H9 (cell line): ENCODE measurements at regions not wholly inside any gene's neighbourhood (a gene's known extent, or its start where the extent isn't known, plus 50 kb on each side); places are given as distances from the start of the nearest gene placed in this dataset.

ENCODE experiments used
- DNase-seq: peaks from one replicate; pipeline ENCODE4 v3.0.0-alpha.2; 2017
- H2AFZ ChIP-seq: one replicate; pipeline ENCODE4 v1.6.1; 2013; ENCODE audit warnings: mild to moderate bottlenecking, low read length, control low read depth, moderate library complexity
- H2AK5ac ChIP-seq: 2 replicates; pipeline ENCODE4 v1.6.1; 2013; ENCODE audit warnings: low read length, control low read depth, mixed read lengths; ENCODE audit not compliant: insufficient read length
- H2BK120ac ChIP-seq: one replicate; pipeline ENCODE4 v1.6.1; 2013; ENCODE audit warnings: low read depth, mild to moderate bottlenecking, low read length, control low read depth, inconsistent platforms; ENCODE audit not compliant: poor library complexity, severe bottlenecking
- H2BK12ac ChIP-seq: 2 replicates; pipeline ENCODE4 v1.6.1; 2013; ENCODE audit warnings: low read length, control low read depth, mixed read lengths, low read depth; ENCODE audit not compliant: insufficient read length
- H2BK15ac ChIP-seq: 2 replicates; pipeline ENCODE4 v1.6.1; 2013; ENCODE audit warnings: low read depth, low read length, control low read depth
- H2BK20ac ChIP-seq: one replicate; pipeline ENCODE4 v1.6.1; 2013; ENCODE audit warnings: low read depth, mild to moderate bottlenecking, low read length, control low read depth, inconsistent platforms; ENCODE audit not compliant: poor library complexity, severe bottlenecking
- H2BK5ac ChIP-seq: 2 replicates; pipeline ENCODE4 v1.6.1; 2013; ENCODE audit warnings: low read length, control low read depth, mixed read lengths; ENCODE audit not compliant: insufficient read length
- H3K14ac ChIP-seq: 2 replicates; pipeline ENCODE4 v1.6.1; 2013; ENCODE audit warnings: low read length, control low read depth; ENCODE audit not compliant: insufficient read depth
- H3K18ac ChIP-seq: 2 replicates; pipeline ENCODE4 v1.6.1; 2013; ENCODE audit warnings: low read depth, mild to moderate bottlenecking, mixed read lengths, low read length, control low read depth; ENCODE audit not compliant: insufficient read length
- H3K23ac ChIP-seq: 2 replicates; pipeline ENCODE4 v1.6.1; 2013; ENCODE audit warnings: low read length, control low read depth, mixed read lengths, low read depth; ENCODE audit not compliant: insufficient read length
- H3K23me2 ChIP-seq: 2 replicates; pipeline ENCODE4 v1.6.1; 2013; ENCODE audit warnings: low read depth, mild to moderate bottlenecking, mixed read lengths, low read length, control low read depth; ENCODE audit not compliant: insufficient read length, poor library complexity, severe bottlenecking
- H3K27ac ChIP-seq: 2 replicates; pipeline ENCODE4 v1.5.1; 2013; ENCODE audit warnings: low read length, control low read depth, mixed read lengths, low read depth; ENCODE audit not compliant: insufficient read length
- H3K27me3 ChIP-seq: 2 replicates; pipeline ENCODE4 v1.6.1; 2013; ENCODE audit warnings: low read length, control low read depth, inconsistent platforms; ENCODE audit not compliant: insufficient read depth
- H3K4ac ChIP-seq: 2 replicates; pipeline ENCODE4 v1.6.1; 2013; ENCODE audit warnings: low read depth, mild to moderate bottlenecking, control low read depth, inconsistent platforms, low read length, moderate library complexity
- H3K4me1 ChIP-seq: 2 replicates; pipeline ENCODE4 v1.6.1; 2013; ENCODE audit warnings: low read length, control low read depth, inconsistent platforms; ENCODE audit not compliant: insufficient read depth
- H3K4me2 ChIP-seq: 2 replicates; pipeline ENCODE4 v1.6.1; 2013; ENCODE audit warnings: low read length, control low read depth, mixed read lengths; ENCODE audit not compliant: insufficient read length, insufficient read depth
- H3K56ac ChIP-seq: 2 replicates; pipeline ENCODE4 v1.6.1; 2013; ENCODE audit warnings: low read depth, mild to moderate bottlenecking, mixed read lengths, low read length, control low read depth; ENCODE audit not compliant: insufficient read length
- H3K79me1 ChIP-seq: 2 replicates; pipeline ENCODE4 v1.6.1; 2013; ENCODE audit warnings: low read depth, mild to moderate bottlenecking, moderate library complexity, low read length, control low read depth, inconsistent platforms; ENCODE audit not compliant: insufficient read depth, poor library complexity, severe bottlenecking
- H3K79me2 ChIP-seq: 2 replicates; pipeline ENCODE4 v1.6.1; 2013; ENCODE audit warnings: low read length, control low read depth, inconsistent platforms; ENCODE audit not compliant: insufficient read depth
- H3K9ac ChIP-seq: 2 replicates; pipeline ENCODE4 v1.6.1; 2013; ENCODE audit warnings: low read length, control low read depth, mixed read lengths; ENCODE audit not compliant: insufficient read length; ENCODE audit errors: extremely low read depth
- H3K9me3 ChIP-seq: one replicate; pipeline ENCODE4 v1.6.1; 2013; ENCODE audit warnings: low read depth, low read length, inconsistent platforms; ENCODE audit not compliant: control insufficient read depth
- H3T11ph ChIP-seq: one replicate; pipeline ENCODE4 v1.6.1; 2013; ENCODE audit warnings: mild to moderate bottlenecking, low read length, control low read depth, inconsistent platforms
- H4K20me1 ChIP-seq: one replicate; pipeline ENCODE4 v1.6.1; 2013; ENCODE audit not compliant: control insufficient read depth, insufficient read length, insufficient read depth
- H4K5ac ChIP-seq: 2 replicates; pipeline ENCODE4 v1.6.1; 2013; ENCODE audit warnings: low read depth, mild to moderate bottlenecking, mixed read lengths, low read length, control low read depth; ENCODE audit not compliant: insufficient read length
- H4K8ac ChIP-seq: replicated peaks from 2 replicates; pipeline ENCODE4 v1.6.1; 2013; ENCODE audit warnings: low read length, control low read depth, mixed read lengths, low read depth; ENCODE audit not compliant: insufficient read length
- H4K91ac ChIP-seq: 2 replicates; pipeline ENCODE4 v1.6.1; 2013; ENCODE audit warnings: low read depth, mild to moderate bottlenecking, moderate library complexity, mixed read lengths, low read length, control low read depth; ENCODE audit not compliant: insufficient read length
- H3K27ac Mint-ChIP-seq, 3 experiments: 2 replicates in 2 of 3; 3 replicates in 1 of 3; pipeline ENCODE4 v1.8.0; 2020 to 2021; ENCODE audit warnings: mixed read lengths in 3 of 3, mild to moderate bottlenecking in 1 of 3, moderate library complexity in 1 of 3
- H3K27me3 Mint-ChIP-seq: 2 replicates; pipeline ENCODE4 v1.8.0; 2021; ENCODE audit warnings: low read depth, mild to moderate bottlenecking, moderate library complexity, mixed read lengths
- H3K36me3 Mint-ChIP-seq, 3 experiments: 2 replicates in 2 of 3; 3 replicates in 1 of 3; pipeline ENCODE4 v1.8.0; 2020 to 2021; ENCODE audit warnings: low read depth in 3 of 3, mixed read lengths in 3 of 3; ENCODE audit not compliant: insufficient read depth in 1 of 3
- H3K4me1 Mint-ChIP-seq, 2 experiments: 2 replicates each; pipeline ENCODE4 v1.8.0; 2020; ENCODE audit warnings: mixed read lengths in 2 of 2
- H3K4me3 Mint-ChIP-seq, 2 experiments: 2 replicates in 1 of 2; 3 replicates in 1 of 2; pipeline ENCODE4 v1.8.0; 2020 to 2021; ENCODE audit warnings: mild to moderate bottlenecking in 2 of 2, mixed read lengths in 2 of 2, moderate library complexity in 1 of 2
- H3K9me3 Mint-ChIP-seq, 2 experiments: 2 replicates in 1 of 2; 3 replicates in 1 of 2; pipeline ENCODE4 v1.8.0; 2020; ENCODE audit warnings: mild to moderate bottlenecking in 2 of 2, mixed read lengths in 2 of 2, moderate library complexity in 1 of 2
- WGBS: extraction: QIAGEN DNeasy Blood & Tissue Kit; methylation state at CpG from one replicate; pipeline ENCODE4 v1.1.7; 2013; ENCODE audit warnings: missing lambda C conversion rate, low lambda C conversion rate, mixed read lengths; ENCODE audit not compliant: insufficient read length; ENCODE audit errors: extremely low coverage; 5-methylcytosine and 5-hydroxymethylcytosine counted together
- TF ChIP-seq, protein P1 (sequence below): fragments of 200-600 bp; sonication (generic); conservative IDR thresholded peaks from 3 replicates; pipeline ENCODE4 v1.8.0; 2021; ENCODE audit warnings: antibody characterized with exemption, mild to moderate bottlenecking

DNA sequence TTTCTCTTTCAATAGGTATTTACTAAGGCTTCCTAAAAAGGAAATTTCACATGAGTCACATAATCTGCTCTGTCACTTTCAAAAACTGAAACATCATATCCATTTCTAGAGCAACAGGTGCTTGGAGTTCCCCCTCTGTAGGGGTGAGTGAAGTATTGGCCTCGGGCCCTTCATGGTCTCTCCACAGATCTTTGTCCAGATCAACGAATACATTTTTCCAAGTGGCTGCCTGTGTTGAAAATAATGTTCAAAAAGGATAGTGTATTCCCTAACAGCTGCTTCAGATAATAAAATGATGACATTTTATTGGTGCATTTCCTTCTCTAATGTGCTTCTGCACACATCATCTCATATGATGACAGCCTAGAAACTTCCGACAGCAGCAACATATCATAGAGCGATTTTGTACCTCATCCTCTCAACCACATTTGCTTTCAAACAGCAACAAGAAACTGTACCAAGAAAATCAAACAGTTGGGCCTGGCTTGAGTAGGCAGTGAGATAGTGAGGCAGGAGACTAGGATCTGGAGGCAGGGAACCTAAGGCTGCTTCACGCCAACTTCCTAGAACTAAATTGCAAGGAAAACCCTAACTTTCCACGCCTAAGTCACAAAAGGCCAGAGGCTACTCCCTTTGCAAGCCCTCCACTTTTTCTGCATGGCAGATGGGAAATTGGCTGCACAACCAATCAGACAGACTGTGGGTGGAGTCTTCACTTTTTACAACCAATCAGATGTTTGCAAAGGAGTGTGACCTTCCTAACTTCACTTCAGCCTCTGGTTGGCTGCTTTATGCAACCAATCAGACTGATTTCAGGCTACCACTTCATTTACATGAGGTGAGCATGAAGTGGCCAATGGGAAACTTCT is 340.2 kb downstream of the LRRC3B start:
- Histone ChIP-seq H4K5ac (no peak overlapping the region), H3K79me1 (no peaks in the 10 kb centered on the region), H4K8ac (no peak overlapping the region), H2BK5ac (no peak overlapping the region), H3K27me3 (no peaks in the 10 kb centered on the region), H2AK5ac (no peak overlapping the region), H3K9ac (no peak overlapping the region), H3T11ph (no peak overlapping the region), H2BK120ac (no peak overlapping the region), H2AFZ (no peak overlapping the region), H2BK20ac (no peak overlapping the region), H3K23ac (no peak overlapping the region), H4K20me1 (no peaks in the 10 kb centered on the region), H3K14ac (no peak overlapping the region), H3K79me2 (no peaks in the 10 kb centered on the region), H3K4ac (no peak overlapping the region), H3K9me3 (no peaks in the 10 kb centered on the region), H2BK15ac (no peak overlapping the region; the same call in 1 of the 2 replicates), H3K18ac (no peak overlapping the region), H4K91ac (no peak overlapping the region), H3K56ac (no peak overlapping the region), H3K23me2 (no peaks in the 10 kb centered on the region), H2BK12ac (no peak overlapping the region), H3K4me2 (no peak overlapping the region), H3K27ac (no peak overlapping the region), H3K4me1 (no peaks in the 10 kb centered on the region)
- Mint-ChIP-seq H3K27me3 (no peaks in the 10 kb centered on the region; the same call in 1 of the 2 replicates), H3K4me1 (no peaks in the 10 kb centered on the region), H3K9me3 (peaks cover 4 to 18% of the 10 kb centered on the region in 2 experiments), H3K27ac (no peak overlapping the region), H3K4me3 (no peak overlapping the region), H3K36me3 (peaks cover 0 to 8% (median 3%) of the 10 kb centered on the region in 3 experiments; a peak in 3 of 7 replicates)
- no peak for DNase-seq
- WGBS: no CpG with 5 or more reads among the region's 6 CpGs
- TF ChIP-seq, protein P1, sequence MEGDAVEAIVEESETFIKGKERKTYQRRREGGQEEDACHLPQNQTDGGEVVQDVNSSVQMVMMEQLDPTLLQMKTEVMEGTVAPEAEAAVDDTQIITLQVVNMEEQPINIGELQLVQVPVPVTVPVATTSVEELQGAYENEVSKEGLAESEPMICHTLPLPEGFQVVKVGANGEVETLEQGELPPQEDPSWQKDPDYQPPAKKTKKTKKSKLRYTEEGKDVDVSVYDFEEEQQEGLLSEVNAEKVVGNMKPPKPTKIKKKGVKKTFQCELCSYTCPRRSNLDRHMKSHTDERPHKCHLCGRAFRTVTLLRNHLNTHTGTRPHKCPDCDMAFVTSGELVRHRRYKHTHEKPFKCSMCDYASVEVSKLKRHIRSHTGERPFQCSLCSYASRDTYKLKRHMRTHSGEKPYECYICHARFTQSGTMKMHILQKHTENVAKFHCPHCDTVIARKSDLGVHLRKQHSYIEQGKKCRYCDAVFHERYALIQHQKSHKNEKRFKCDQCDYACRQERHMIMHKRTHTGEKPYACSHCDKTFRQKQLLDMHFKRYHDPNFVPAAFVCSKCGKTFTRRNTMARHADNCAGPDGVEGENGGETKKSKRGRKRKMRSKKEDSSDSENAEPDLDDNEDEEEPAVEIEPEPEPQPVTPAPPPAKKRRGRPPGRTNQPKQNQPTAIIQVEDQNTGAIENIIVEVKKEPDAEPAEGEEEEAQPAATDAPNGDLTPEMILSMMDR: no peak
